Endothelial cell of umbilical vein (primary cell): ENCODE measurements at regions not wholly inside any gene's neighbourhood (a gene's known extent, or its start where the extent isn't known, plus 50 kb on each side); places are given as distances from the start of the nearest gene placed in this dataset.

ENCODE experiments used
- CTCF ChIP-seq, 2 donors: IDR thresholded peaks; 1 replicate in 1 of 2; 2 replicates in 1 of 2; pipeline ENCODE4 v1.5.1; 2011; ENCODE audit warnings: low read length in 2 of 2, mild to moderate bottlenecking in 2 of 2, moderate library complexity in 2 of 2, control low read depth in 1 of 2, inconsistent platforms in 1 of 2, low read depth in 1 of 2; ENCODE audit not compliant: insufficient read depth in 1 of 2; ENCODE audit errors: extremely low read depth in 1 of 2
- EZH2 ChIP-seq: IDR thresholded peaks from 2 replicates; pipeline ENCODE4 v1.6.1; 2012; ENCODE audit warnings: borderline replicate concordance, low read depth, mild to moderate bottlenecking, moderate library complexity, low read length, inconsistent platforms; ENCODE audit not compliant: severe bottlenecking
- FOS ChIP-seq: IDR thresholded peaks from 2 replicates; pipeline ENCODE4 v1.6.1; 2011; ENCODE audit warnings: mild to moderate bottlenecking, low read length, moderate library complexity, borderline replicate concordance; ENCODE audit not compliant: insufficient read depth
- JUN ChIP-seq: IDR thresholded peaks from 2 replicates; pipeline ENCODE4 v1.6.1; 2011; ENCODE audit warnings: borderline replicate concordance, low read depth; ENCODE audit not compliant: insufficient read length, insufficient read depth
- MAX ChIP-seq: IDR thresholded peaks from 2 replicates; pipeline ENCODE4 v1.6.1; 2011; ENCODE audit not compliant: insufficient read depth, insufficient read length
- MYC ChIP-seq: IDR thresholded peaks from one replicate; pipeline ENCODE4 v1.6.1; 2011; ENCODE audit warnings: mild to moderate bottlenecking, low read depth, low read length
- POLR2A ChIP-seq: IDR thresholded peaks from 2 replicates; pipeline ENCODE4 v1.6.1; 2012; ENCODE audit warnings: low read depth, mild to moderate bottlenecking, control low read depth, low read length
- POLR2AphosphoS5 ChIP-seq: IDR thresholded peaks from 2 replicates; pipeline ENCODE4 v1.6.1; 2012; ENCODE audit warnings: low read depth, mild to moderate bottlenecking, control low read depth, low read length, moderate library complexity; ENCODE audit not compliant: insufficient read depth

- TF ChIP-seq CTCF (IDR thresholded peaks at IDR 0.05; ENCODE audit: extremely low read depth in 1 of 2, insufficient read depth in 1 of 2, low read depth in 1 of 2, low read length in 2 of 2): no peak
- TF ChIP-seq POLR2AphosphoS5: no peak
- no peak for TF ChIP-seq FOS
- TF ChIP-seq POLR2A: no peak
- TF ChIP-seq MAX: no peak
- TF ChIP-seq EZH2: no peak
- no peak for TF ChIP-seq JUN
- no peak for TF ChIP-seq MYC
Measured at GRCh38 chr17:63033142-63033541, 67.1 kb downstream of the TANC2 start.
